K562 (cell line): ENCODE measurements at regions not wholly inside any gene's neighbourhood (a gene's known extent, or its start where the extent isn't known, plus 50 kb on each side); places are given as distances from the start of the nearest gene placed in this dataset.

Experiments used
- AFF4 ChIP-seq: sonication (generic); formaldehyde crosslinking; IDR thresholded peaks from 2 replicates; pipeline ENCODE4 v1.8.0; 2023; ENCODE audit warnings: mild to moderate bottlenecking, missing genetic modification reagents
- CTCF ChIP-seq, 3 experiments: IDR thresholded peaks in 2 of 3; conservative IDR thresholded peaks in 1 of 3; 2 replicates each; pipeline ENCODE4 v1.5.1; 2011 to 2012; ENCODE audit warnings: low read length in 3 of 3, mild to moderate bottlenecking in 3 of 3, control low read depth in 2 of 3, improper control_type of control experiment in 1 of 3, inconsistent platforms in 1 of 3, low read depth in 1 of 3, mixed read lengths in 1 of 3, moderate library complexity in 1 of 3; ENCODE audit not compliant: insufficient read depth in 2 of 3
- JUN ChIP-seq, 2 experiments: sonication (generic) in 1 of 2; formaldehyde crosslinking in 1 of 2; IDR thresholded peaks; 2 replicates each; pipeline versions ENCODE4 v1.6.1 to v1.8.0; 2012 to 2022; ENCODE audit warnings: borderline replicate concordance in 2 of 2, mild to moderate bottlenecking in 2 of 2, improper control_type of control experiment in 1 of 2, low read depth in 1 of 2, low read length in 1 of 2, missing genetic modification reagents in 1 of 2
- KLF13 ChIP-seq: fragments of 450-650 bp; IDR thresholded peaks from 2 replicates; pipeline ENCODE4 v1.6.1; 2016; ENCODE audit warnings: missing genetic modification characterization, low read depth, mild to moderate bottlenecking, missing compliant biosample characterization, moderate library complexity, borderline replicate concordance
- MAX ChIP-seq: sonication (generic); formaldehyde crosslinking; IDR thresholded peaks from 2 replicates; pipeline ENCODE4 v1.9.0; 2022; ENCODE audit warnings: mild to moderate bottlenecking, missing genetic modification reagents
- MLLT1 ChIP-seq, 2 experiments: fragments of 450-650 bp; IDR thresholded peaks; 2 replicates each; pipeline ENCODE4 v1.6.1; 2016
- POLR2A ChIP-seq: fragments of 450-650 bp; conservative IDR thresholded peaks from 2 replicates; pipeline ENCODE4 v1.6.1; 2016
- RAD21 ChIP-seq, 2 experiments: fragments of 250-450 bp in 1 of 2; fragments of 450-650 bp in 1 of 2; sonication (Bioruptor Pico) in 1 of 2; formaldehyde crosslinking in 1 of 2; IDR thresholded peaks in 1 of 2; conservative IDR thresholded peaks in 1 of 2; 2 replicates each; pipeline versions ENCODE4 v1.4.0 to v1.8.0; 2020 to 2022; ENCODE audit warnings: mild to moderate bottlenecking in 2 of 2, moderate library complexity in 1 of 2
- RBFOX2 ChIP-seq: fragments of 200-400 bp; formaldehyde crosslinking; IDR thresholded peaks from 2 replicates; pipeline ENCODE4 v1.6.1; 2017; ENCODE audit warnings: low read depth, mild to moderate bottlenecking, low read length, moderate library complexity
- SIN3B ChIP-seq: fragments of 450-650 bp; IDR thresholded peaks from 2 replicates; pipeline ENCODE4 v1.6.1; 2017; ENCODE audit warnings: low read depth, mild to moderate bottlenecking, moderate library complexity
- ZBTB7A ChIP-seq: IDR thresholded peaks from 2 replicates; pipeline ENCODE4 v1.6.1; 2011; ENCODE audit warnings: low read depth, mild to moderate bottlenecking, low read length, moderate library complexity, borderline replicate concordance; ENCODE audit not compliant: control insufficient read depth
- ZNF274 ChIP-seq: IDR thresholded peaks from 2 replicates; pipeline ENCODE4 v1.6.1; 2011; ENCODE audit warnings: low read depth, mild to moderate bottlenecking, low read length, moderate library complexity, borderline replicate concordance
- ZNF707 ChIP-seq: fragments of 250-450 bp; sonication (Bioruptor Pico); conservative IDR thresholded peaks from 2 replicates; pipeline ENCODE4 v1.8.0; 2022; ENCODE audit warnings: inconsistent platforms, mild to moderate bottlenecking, moderate library complexity
- ZNF785 ChIP-seq: fragments of 250-450 bp; sonication (Bioruptor Pico); IDR thresholded peaks from 2 replicates; pipeline ENCODE4 v1.4.0; 2020; ENCODE audit warnings: mild to moderate bottlenecking

- no peak for TF ChIP-seq RAD21 (CRISPR knock-in tag; conservative IDR thresholded peaks at IDR 0.05 in 1 of 2, IDR thresholded peaks at IDR 0.05 in 1 of 2)
- TF ChIP-seq ZNF274: no peak
- TF ChIP-seq SIN3B: no peak
- TF ChIP-seq CTCF (IDR thresholded peaks at IDR 0.05 in 2 of 3, conservative IDR thresholded peaks at IDR 0.05 in 1 of 3; ENCODE audit: insufficient read depth in 2 of 3, low read depth in 1 of 3, low read length in 3 of 3): no peak
- TF ChIP-seq KLF13 (tag): no peak
- TF ChIP-seq POLR2A: no peak
- no peak for TF ChIP-seq ZNF785 (CRISPR knock-in tag)
- TF ChIP-seq JUN (IDR thresholded peaks at IDR 0.05; ENCODE audit: borderline replicate concordance, low read depth, low read length): no peak
- TF ChIP-seq JUN (CRISPR knock-in tag; IDR thresholded peaks at IDR 0.05; ENCODE audit: borderline replicate concordance): no peak
- TF ChIP-seq MLLT1 (IDR thresholded peaks at IDR 0.05): no peak
- TF ChIP-seq RBFOX2: no peak
- no peak for TF ChIP-seq AFF4 (CRISPR knock-in tag)
- no peak for TF ChIP-seq ZBTB7A
- TF ChIP-seq ZNF707 (CRISPR knock-in tag): no peak
- TF ChIP-seq MAX (CRISPR knock-in tag): no peak
Observed at GRCh38 chr12:43284486-43285158, 267.4 kb downstream of the ADAMTS20 start.
